Ascending aorta (tissue), 2 donors: ENCODE measurements at regions not wholly inside any gene's neighbourhood (a gene's known extent, or its start where the extent isn't known, plus 50 kb on each side); places are given as distances from the start of the nearest gene placed in this dataset.

Experiments
- DNase-seq, 2 donors: peaks; one replicate each; pipeline ENCODE4 v3.0.0-alpha.2; 2019; ENCODE audit warnings: low spot score in 2 of 2
- H3K27ac ChIP-seq, 2 donors: fragments of 200-600 bp; sonication (generic); one replicate each; pipeline ENCODE4 v1.5.1; 2016 to 2017; ENCODE audit warnings: mild to moderate bottlenecking in 1 of 2
- H3K27me3 ChIP-seq: fragments of 200-600 bp; sonication (generic); one replicate; pipeline ENCODE4 v1.5.1; 2017
- H3K36me3 ChIP-seq, 2 donors: fragments of 200-600 bp; sonication (generic); one replicate each; pipeline ENCODE4 v1.5.1; 2016
- H3K4me1 ChIP-seq, 2 donors: fragments of 200-600 bp; sonication (generic); one replicate each; pipeline ENCODE4 v1.5.1; 2016 to 2017; ENCODE audit warnings: mild to moderate bottlenecking in 1 of 2
- H3K4me3 ChIP-seq, 2 donors: fragments of 200-600 bp; sonication (generic); one replicate each; pipeline ENCODE4 v1.5.1; 2016 to 2017; ENCODE audit warnings: mild to moderate bottlenecking in 1 of 2
- H3K9me3 ChIP-seq, 2 donors: fragments of 200-600 bp; sonication (generic); one replicate each; pipeline ENCODE4 v1.5.1; 2016
- intact Hi-C: fragments of 100-400 bp; cut with DNase I; formaldehyde crosslinking; loops from one replicate; pipeline ENCODE4 v1.15.1; 2023
- TF ChIP-seq, protein P1 (sequence below), 3 experiments: fragments of 200-600 bp in 2 of 3; fragments of 450-650 bp in 1 of 3; sonication (generic) in 2 of 3; IDR thresholded peaks; one replicate each; pipeline ENCODE4 v1.5.1; 2016 to 2019; ENCODE audit warnings: antibody characterized with exemption in 3 of 3, mild to moderate bottlenecking in 1 of 3, moderate library complexity in 1 of 3

DNA sequence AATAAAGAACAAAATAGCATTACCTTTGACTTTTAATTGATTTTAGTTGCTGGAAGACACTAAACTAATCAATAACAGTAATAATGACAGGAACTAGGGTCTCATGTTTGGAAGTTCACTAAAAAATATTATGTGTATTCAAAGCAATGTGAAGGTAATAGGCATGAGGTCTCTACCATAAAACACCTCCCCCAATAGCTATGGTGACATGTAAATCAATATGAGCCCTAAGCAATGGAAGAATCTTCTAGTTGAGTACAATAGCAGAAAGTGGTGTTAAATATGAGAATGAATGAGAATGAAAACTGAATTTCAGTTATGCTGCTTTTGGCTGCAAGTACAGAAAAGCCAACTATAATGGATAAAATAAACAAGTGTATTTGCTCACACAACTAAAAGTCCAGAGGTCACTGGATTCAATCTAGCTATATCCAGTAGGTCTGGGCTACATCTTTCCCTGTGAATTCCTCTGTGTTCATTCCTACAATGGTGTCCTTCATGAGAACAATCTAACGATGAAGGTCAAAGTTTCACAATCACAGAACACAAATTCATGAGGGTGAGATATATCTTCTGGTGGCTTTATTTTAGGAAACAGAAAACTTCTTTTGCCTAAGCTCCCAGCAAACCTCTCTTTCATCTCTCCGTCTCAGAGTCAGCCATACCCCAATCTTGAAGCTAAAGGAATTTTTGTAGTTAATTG lies 728.0 kb downstream of the FSCB start:
- Histone ChIP-seq H3K9me3 (no peaks in the 10 kb centered on the region), H3K4me1 (no peaks in the 10 kb centered on the region), H3K36me3 (no peaks in the 10 kb centered on the region), H3K27me3 (no peaks in the 10 kb centered on the region), H3K4me3 (no peak overlapping the region), H3K27ac (no peak overlapping the region)
- no peak for DNase-seq
- TF ChIP-seq, protein P1, sequence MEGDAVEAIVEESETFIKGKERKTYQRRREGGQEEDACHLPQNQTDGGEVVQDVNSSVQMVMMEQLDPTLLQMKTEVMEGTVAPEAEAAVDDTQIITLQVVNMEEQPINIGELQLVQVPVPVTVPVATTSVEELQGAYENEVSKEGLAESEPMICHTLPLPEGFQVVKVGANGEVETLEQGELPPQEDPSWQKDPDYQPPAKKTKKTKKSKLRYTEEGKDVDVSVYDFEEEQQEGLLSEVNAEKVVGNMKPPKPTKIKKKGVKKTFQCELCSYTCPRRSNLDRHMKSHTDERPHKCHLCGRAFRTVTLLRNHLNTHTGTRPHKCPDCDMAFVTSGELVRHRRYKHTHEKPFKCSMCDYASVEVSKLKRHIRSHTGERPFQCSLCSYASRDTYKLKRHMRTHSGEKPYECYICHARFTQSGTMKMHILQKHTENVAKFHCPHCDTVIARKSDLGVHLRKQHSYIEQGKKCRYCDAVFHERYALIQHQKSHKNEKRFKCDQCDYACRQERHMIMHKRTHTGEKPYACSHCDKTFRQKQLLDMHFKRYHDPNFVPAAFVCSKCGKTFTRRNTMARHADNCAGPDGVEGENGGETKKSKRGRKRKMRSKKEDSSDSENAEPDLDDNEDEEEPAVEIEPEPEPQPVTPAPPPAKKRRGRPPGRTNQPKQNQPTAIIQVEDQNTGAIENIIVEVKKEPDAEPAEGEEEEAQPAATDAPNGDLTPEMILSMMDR (IDR thresholded peaks at IDR 0.05), result no peak
- intact Hi-C loops, result no loop called here

DNA sequence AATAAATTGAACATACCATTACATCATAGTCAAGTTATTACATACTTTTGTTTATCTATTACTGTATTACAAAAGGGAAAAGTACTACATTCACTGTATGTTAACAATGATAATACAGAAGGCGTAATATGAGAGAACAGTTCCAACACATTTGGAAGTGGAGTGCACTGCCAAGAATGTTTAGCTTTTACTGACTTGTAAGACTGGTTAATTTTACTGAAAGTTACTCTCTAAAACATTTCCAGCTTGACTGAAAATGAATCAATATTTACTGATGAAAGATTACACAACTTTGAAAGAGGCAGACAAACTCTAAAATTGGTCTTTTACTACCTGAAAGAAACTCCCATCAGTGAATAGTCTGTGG lies 728.5 kb downstream of the FSCB start:
- DNase-seq, result no peak
- H3K4me1 ChIP-seq, result no peaks in the 10 kb centered on the region
- no peak overlapping the region for H3K4me3 ChIP-seq
- intact Hi-C loops, result no loop called here
- TF ChIP-seq, protein P1 (IDR thresholded peaks at IDR 0.05), result no peak
- no peak overlapping the region for H3K27ac ChIP-seq
- H3K36me3 ChIP-seq, result no peaks in the 10 kb centered on the region
- no peaks in the 10 kb centered on the region for H3K27me3 ChIP-seq
- no peaks in the 10 kb centered on the region for H3K9me3 ChIP-seq

DNA sequence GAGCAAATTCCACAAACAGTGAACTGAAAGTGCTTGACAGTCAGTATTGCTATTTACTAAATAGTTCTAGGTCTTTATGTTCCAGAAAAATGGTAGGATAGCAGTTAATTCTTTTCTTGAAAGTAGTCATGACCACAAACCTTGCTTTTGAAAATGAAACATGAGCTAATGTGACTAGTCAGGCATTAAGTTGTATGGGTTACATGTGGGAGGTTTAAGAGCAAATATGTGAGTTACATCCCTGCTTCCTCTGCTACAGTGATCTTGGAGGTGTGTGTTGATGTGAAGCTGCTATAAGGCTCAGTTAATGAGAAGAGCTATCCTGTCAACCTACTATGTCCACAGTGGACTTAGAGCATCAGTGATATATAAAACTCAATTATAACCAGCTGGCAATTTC lies 741.6 kb downstream of the FSCB start:
- intact Hi-C loops, result no loop called here
- H3K36me3 ChIP-seq, result no peaks in the 10 kb centered on the region
- no peaks in the 10 kb centered on the region for H3K4me1 ChIP-seq
- no peak overlapping the region for H3K4me3 ChIP-seq
- no peak overlapping the region for H3K27ac ChIP-seq
- DNase-seq, result no peak
- TF ChIP-seq, protein P1 (IDR thresholded peaks at IDR 0.05), result no peak
- no peaks in the 10 kb centered on the region for H3K9me3 ChIP-seq
- H3K27me3 ChIP-seq, result no peaks in the 10 kb centered on the region

DNA sequence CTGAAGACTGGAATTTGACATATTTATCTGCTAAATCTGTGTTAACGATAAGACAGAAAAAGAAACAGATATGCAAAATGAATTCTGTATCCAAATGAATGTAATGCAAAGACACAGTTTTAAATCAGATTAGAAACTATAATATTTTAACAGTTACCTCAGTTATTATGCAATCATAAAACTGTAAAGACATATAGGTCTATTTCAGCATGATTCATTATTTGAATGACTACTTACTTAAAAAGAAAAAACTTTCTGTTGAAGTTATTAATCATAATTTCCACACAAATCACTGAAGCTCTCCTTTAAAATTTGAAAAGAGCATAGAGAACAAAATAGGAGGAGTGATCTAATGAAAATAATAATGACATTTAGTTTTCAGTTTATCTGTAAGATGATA lies 742.6 kb downstream of the FSCB start:
- TF ChIP-seq, protein P1 (IDR thresholded peaks at IDR 0.05), result no peak
- Histone ChIP-seq H3K4me1 (no peaks in the 10 kb centered on the region), H3K27ac (no peak overlapping the region), H3K36me3 (no peaks in the 10 kb centered on the region), H3K4me3 (no peak overlapping the region), H3K9me3 (no peaks in the 10 kb centered on the region), H3K27me3 (no peaks in the 10 kb centered on the region)
- intact Hi-C loops, result no loop called here
- DNase-seq, result no peak

DNA sequence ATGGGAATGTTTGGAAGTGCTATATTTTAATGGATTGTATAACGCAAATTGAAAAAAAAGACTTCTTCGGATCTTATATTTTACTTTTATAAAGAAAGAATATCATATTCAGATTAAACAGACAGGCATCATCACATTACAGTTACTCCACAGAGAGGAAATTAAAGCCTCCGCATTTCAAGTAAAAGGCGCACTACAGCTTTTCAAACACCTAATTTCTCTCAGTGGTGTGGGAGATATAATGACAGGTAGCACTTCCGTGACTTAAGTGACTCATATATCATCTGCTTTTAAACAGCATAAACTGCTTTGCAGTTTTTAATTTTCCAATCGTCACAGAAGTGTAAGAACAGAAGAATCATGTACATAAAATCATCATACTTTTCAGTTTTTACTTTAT lies 751.4 kb downstream of the FSCB start:
- Histone ChIP-seq H3K4me1 (no peaks in the 10 kb centered on the region), H3K36me3 (no peaks in the 10 kb centered on the region), H3K4me3 (no peak overlapping the region), H3K9me3 (no peaks in the 10 kb centered on the region), H3K27ac (no peak overlapping the region), H3K27me3 (no peaks in the 10 kb centered on the region)
- no peak for DNase-seq
- TF ChIP-seq, protein P1 (IDR thresholded peaks at IDR 0.05), result no peak
- intact Hi-C loops, result no loop called here

DNA sequence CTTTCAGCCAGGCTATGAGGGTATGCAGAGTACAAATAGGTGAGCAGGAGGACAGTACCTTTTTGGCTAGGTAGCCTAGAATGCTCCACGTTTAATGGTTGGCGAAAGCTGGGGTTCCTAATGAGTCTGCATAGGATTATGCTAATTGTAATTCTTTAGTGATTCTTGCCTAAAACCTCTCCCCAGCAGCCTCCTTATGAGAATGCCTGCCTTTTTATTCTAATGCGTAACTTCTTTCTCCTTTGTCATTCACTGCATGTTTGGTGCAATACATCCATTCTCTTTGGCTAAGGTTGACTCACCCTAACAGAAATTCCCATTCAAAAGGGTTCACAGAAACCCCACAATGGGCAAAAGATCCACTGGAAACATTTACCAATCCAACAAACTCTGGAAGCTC lies 752.2 kb downstream of the FSCB start:
- intact Hi-C loops, result no loop called here
- Histone ChIP-seq H3K4me1 (no peaks in the 10 kb centered on the region), H3K27ac (no peak overlapping the region), H3K27me3 (no peaks in the 10 kb centered on the region), H3K9me3 (no peaks in the 10 kb centered on the region), H3K36me3 (no peaks in the 10 kb centered on the region), H3K4me3 (no peak overlapping the region)
- TF ChIP-seq, protein P1 (IDR thresholded peaks at IDR 0.05), result no peak
- no peak for DNase-seq
